HG03139 (cell line): ENCODE measurements at regions not wholly inside any gene's neighbourhood (a gene's known extent, or its start where the extent isn't known, plus 50 kb on each side); places are given as distances from the start of the nearest gene placed in this dataset.

Source experiments
- ATAC-seq: cut with Tn5 transposase; IDR thresholded peaks from one replicate; pipeline ENCODE4 v1.9.1; 2021; ENCODE audit not compliant: unreplicated experiment

- no peak for ATAC-seq
These were observed 408.3 kb downstream of the AACS start for GRCh38 chr12:125473501-125473900.

GRCh38 chr12:125487336-125487735, 422.1 kb downstream of the AACS start:
- no peak for ATAC-seq

- ATAC-seq = no peak
These were observed 426.3 kb downstream of the AACS start for GRCh38 chr12:125491553-125491952.

- no peak for ATAC-seq
These were observed 427.4 kb downstream of the AACS start for GRCh38 chr12:125492354-125493270.

- no peak for ATAC-seq
These were observed 428.6 kb downstream of the AACS start for GRCh38 chr12:125493704-125494308.

GRCh38 chr12:125503128-125503527, 437.9 kb downstream of the AACS start:
- no peak for ATAC-seq

GRCh38 chr12:125509195-125509594, 444.0 kb downstream of the AACS start:
- ATAC-seq = no peak

- no peak for ATAC-seq
These were observed 447.5 kb downstream of the AACS start for GRCh38 chr12:125512541-125513298.

GRCh38 chr12:125515887-125516286, 450.7 kb downstream of the AACS start:
- ATAC-seq = no peak

- no peak for ATAC-seq
These were observed 452.8 kb downstream of the AACS start for GRCh38 chr12:125518074-125518473.

GRCh38 chr12:125519026-125519651, 453.9 kb downstream of the AACS start:
- no peak for ATAC-seq

GRCh38 chr12:125525879-125526278, 460.6 kb downstream of the AACS start:
- no peak for ATAC-seq

- no peak for ATAC-seq
These were observed 463.0 kb downstream of the AACS start for GRCh38 chr12:125528281-125528680.

GRCh38 chr12:125530201-125530600, 465.0 kb downstream of the AACS start:
- no peak for ATAC-seq

- ATAC-seq = no peak
These were observed 465.6 kb downstream of the AACS start for GRCh38 chr12:125530876-125531275.

GRCh38 chr12:125531574-125531973, 466.3 kb downstream of the AACS start:
- no peak for ATAC-seq

- ATAC-seq = no peak
These were observed 468.3 kb downstream of the AACS start for GRCh38 chr12:125533434-125534029.

GRCh38 chr12:125538401-125539199, 473.4 kb downstream of the AACS start:
- ATAC-seq = no peak

- no peak for ATAC-seq
These were observed 475.5 kb downstream of the AACS start for GRCh38 chr12:125540580-125541204.

GRCh38 chr12:125544960-125545359, 479.7 kb downstream of the AACS start:
- ATAC-seq = no peak
